WTC11 (cell line): ENCODE measurements at regions not wholly inside any gene's neighbourhood (a gene's known extent, or its start where the extent isn't known, plus 50 kb on each side); places are given as distances from the start of the nearest gene placed in this dataset.

Source experiments
- ATAC-seq: fragments of 200-7000 bp; cut with Tn5 transposase; 2 replicates; pipeline ENCODE4 v1.10.0; 2021; ENCODE audit warnings: mild to moderate bottlenecking, moderate library complexity
- CTCF ChIA-PET: fragments of 300-600 bp; sonication (Branson Sonifier 250); formaldehyde crosslinking; loops from one replicate; lab custom pipeline; 2021; ENCODE audit warnings: antibody characterized with exemption; lab: Charles Lee
- POLR2A ChIA-PET: fragments of 350-600 bp; sonication (Branson Sonifier 250); formaldehyde crosslinking; loops from one replicate; lab custom pipeline; 2021; ENCODE audit warnings: antibody characterized with exemption; lab: Charles Lee
- DNase-seq: peaks from one replicate; pipeline ENCODE4 v3.0.0; 2021; ENCODE audit warnings: low spot score
- H3K27ac Mint-ChIP-seq: 2 replicates; pipeline ENCODE4 v1.8.0; 2021; ENCODE audit warnings: mixed read lengths
- H3K27me3 Mint-ChIP-seq: 2 replicates; pipeline ENCODE4 v1.8.0; 2021; ENCODE audit warnings: low read depth, mild to moderate bottlenecking, moderate library complexity, mixed read lengths
- H3K36me3 Mint-ChIP-seq: 2 replicates; pipeline ENCODE4 v1.8.0; 2021; ENCODE audit warnings: mixed read lengths
- H3K4me1 Mint-ChIP-seq: 2 replicates; pipeline ENCODE4 v1.8.0; 2022; ENCODE audit warnings: mixed read lengths
- H3K4me3 Mint-ChIP-seq: 2 replicates; pipeline ENCODE4 v1.8.0; 2021; ENCODE audit warnings: mild to moderate bottlenecking, moderate library complexity, mixed read lengths
- H3K9me3 Mint-ChIP-seq: 2 replicates; pipeline ENCODE4 v1.8.0; 2021; ENCODE audit warnings: mixed read lengths
- ATF1 ChIP-seq: sonication (generic); formaldehyde crosslinking; IDR thresholded peaks from 2 replicates; pipeline ENCODE4 v1.8.1; 2023; ENCODE audit warnings: mild to moderate bottlenecking, moderate library complexity, missing genetic modification reagents
- CBFB ChIP-seq: sonication (generic); formaldehyde crosslinking; IDR thresholded peaks from 2 replicates; pipeline ENCODE4 v1.8.1; 2022; ENCODE audit warnings: mild to moderate bottlenecking, low read depth, missing genetic modification reagents
- CDX4 ChIP-seq: fragments of 250-450 bp; sonication (Bioruptor Pico); IDR thresholded peaks from 2 replicates; pipeline ENCODE4 v1.9.0; 2021; ENCODE audit warnings: moderate library complexity, mild to moderate bottlenecking, inconsistent platforms, borderline replicate concordance
- CREB1 ChIP-seq: sonication (generic); formaldehyde crosslinking; IDR thresholded peaks from 2 replicates; pipeline ENCODE4 v1.8.0; 2023; ENCODE audit warnings: mild to moderate bottlenecking, missing genetic modification reagents
- CREM ChIP-seq: sonication (generic); formaldehyde crosslinking; IDR thresholded peaks from 2 replicates; pipeline ENCODE4 v1.8.1; 2022; ENCODE audit warnings: mild to moderate bottlenecking, missing genetic modification reagents, moderate library complexity
- CTCF ChIP-seq: fragments of 200-600 bp; IDR thresholded peaks from 2 replicates; pipeline ENCODE4 v1.8.0; 2022; ENCODE audit warnings: antibody characterized with exemption
- E2F5 ChIP-seq: sonication (generic); formaldehyde crosslinking; IDR thresholded peaks from 2 replicates; pipeline ENCODE4 v1.8.1; 2022; ENCODE audit warnings: mild to moderate bottlenecking, moderate library complexity, missing genetic modification reagents
- KAT7 ChIP-seq: sonication (generic); formaldehyde crosslinking; IDR thresholded peaks from 2 replicates; pipeline ENCODE4 v1.8.1; 2023; ENCODE audit warnings: missing genetic modification reagents, mild to moderate bottlenecking, borderline replicate concordance
- MAX ChIP-seq: sonication (generic); formaldehyde crosslinking; IDR thresholded peaks from 2 replicates; pipeline ENCODE4 v1.8.0; 2022; ENCODE audit warnings: mild to moderate bottlenecking, missing genetic modification reagents
- MLX ChIP-seq: sonication (generic); formaldehyde crosslinking; IDR thresholded peaks from 2 replicates; pipeline ENCODE4 v1.8.1; 2023; ENCODE audit warnings: mild to moderate bottlenecking, missing genetic modification reagents, moderate library complexity
- NFATC4 ChIP-seq: fragments of 250-450 bp; sonication (Bioruptor Pico); IDR thresholded peaks from 2 replicates; pipeline ENCODE4 v1.9.0; 2021; ENCODE audit warnings: mild to moderate bottlenecking
- PRRX2 ChIP-seq: fragments of 250-450 bp; sonication (Bioruptor Pico); IDR thresholded peaks from 2 replicates; pipeline ENCODE4 v1.8.0; 2021; ENCODE audit warnings: mild to moderate bottlenecking
- SMAD3 ChIP-seq: sonication (generic); formaldehyde crosslinking; IDR thresholded peaks from 2 replicates; pipeline ENCODE4 v1.8.0; 2022; ENCODE audit warnings: missing genetic modification reagents, mild to moderate bottlenecking, borderline replicate concordance
- SMAD4 ChIP-seq: sonication (generic); formaldehyde crosslinking; IDR thresholded peaks from 2 replicates; pipeline ENCODE4 v1.8.0; 2022; ENCODE audit warnings: mild to moderate bottlenecking, missing genetic modification reagents
- SOX15 ChIP-seq: fragments of 250-450 bp; sonication (Bioruptor Pico); IDR thresholded peaks from 2 replicates; pipeline ENCODE4 v1.9.0; 2021; ENCODE audit warnings: mild to moderate bottlenecking
- ZMAT4 ChIP-seq: fragments of 250-450 bp; sonication (Bioruptor Pico); IDR thresholded peaks from 2 replicates; pipeline ENCODE4 v1.9.0; 2021; ENCODE audit warnings: mild to moderate bottlenecking
- ZNF219 ChIP-seq: sonication (generic); formaldehyde crosslinking; IDR thresholded peaks from 2 replicates; pipeline ENCODE4 v1.8.0; 2023; ENCODE audit warnings: missing genetic modification reagents, mild to moderate bottlenecking, borderline replicate concordance
- ZNF281 ChIP-seq: sonication (generic); formaldehyde crosslinking; IDR thresholded peaks from 2 replicates; pipeline ENCODE4 v1.8.0; 2023; ENCODE audit warnings: mild to moderate bottlenecking, missing genetic modification reagents
- ZNF317 ChIP-seq: sonication (generic); formaldehyde crosslinking; IDR thresholded peaks from 2 replicates; pipeline ENCODE4 v1.8.1; 2023; ENCODE audit warnings: low read depth, mild to moderate bottlenecking, moderate library complexity, missing genetic modification reagents, borderline replicate concordance
- ZNF532 ChIP-seq: fragments of 250-450 bp; sonication (Bioruptor Pico); IDR thresholded peaks from 2 replicates; pipeline ENCODE4 v1.9.0; 2021; ENCODE audit warnings: mild to moderate bottlenecking, borderline replicate concordance
- ZNF671 ChIP-seq: fragments of 250-450 bp; sonication (Bioruptor Pico); IDR thresholded peaks from 2 replicates; pipeline ENCODE4 v1.8.0; 2021; ENCODE audit warnings: mild to moderate bottlenecking

GRCh38 chr4:36485885-36486284 lies 204.5 kb downstream of the DTHD1 start:
- H3K4me1 Mint-ChIP-seq: peaks cover 9% of the 10 kb centered on the region
- TF ChIP-seq MLX (CRISPR knock-in tag) (no peak), ZNF671 (no peak), E2F5 (CRISPR knock-in tag) (no peak), SOX15 (CRISPR knock-in tag) (no peak), NFATC4 (no peak), CBFB (CRISPR knock-in tag) (no peak), CREM (CRISPR knock-in tag) (no peak), SMAD3 (CRISPR knock-in tag) (no peak), PRRX2 (CRISPR knock-in tag) (no peak), ZNF219 (no peak), KAT7 (CRISPR knock-in tag) (no peak), ZMAT4 (CRISPR knock-in tag) (no peak), ATF1 (CRISPR knock-in tag) (no peak)
- TF ChIP-seq, all 79 proteins: peak for 0
- DNase-seq: no peak
- POLR2A ChIA-PET: no interaction called here
- Mint-ChIP-seq H3K4me3 (no peak overlapping the region), H3K9me3 (no peaks in the 10 kb centered on the region), H3K27me3 (no peaks in the 10 kb centered on the region), H3K36me3 (no peaks in the 10 kb centered on the region), H3K27ac (no peak overlapping the region)
- CTCF ChIA-PET: no interaction called here
- no peak for ATAC-seq

- H3K9me3 Mint-ChIP-seq: no peaks in the 10 kb centered on the region; the same call in 1 of the 2 replicates
- ATAC-seq: no peak
- no peak for DNase-seq
- H3K36me3 Mint-ChIP-seq: no peaks in the 10 kb centered on the region
- CTCF ChIA-PET: no interaction called here
- H3K27ac Mint-ChIP-seq: no peak overlapping the region
- peaks cover 9% of the 10 kb centered on the region for H3K4me1 Mint-ChIP-seq
- no peaks in the 10 kb centered on the region for H3K27me3 Mint-ChIP-seq
- no peak overlapping the region for H3K4me3 Mint-ChIP-seq
- POLR2A ChIA-PET: no interaction called here
- TF ChIP-seq ZNF317 (CRISPR knock-in tag) (no peak), SMAD4 (CRISPR knock-in tag) (no peak)
Measured at GRCh38 chr4:36489798-36490197, 208.4 kb downstream of the DTHD1 start.

- Mint-ChIP-seq H3K36me3 (no peaks in the 10 kb centered on the region), H3K27me3 (no peaks in the 10 kb centered on the region), H3K9me3 (no peaks in the 10 kb centered on the region; the same call in 1 of the 2 replicates), H3K27ac (no peak overlapping the region), H3K4me3 (no peak overlapping the region), H3K4me1 (peaks cover 9% of the 10 kb centered on the region)
- CTCF ChIA-PET: no interaction called here
- ATAC-seq (no peak), DNase-seq (no peak)
- POLR2A ChIA-PET: no interaction called here
- TF ChIP-seq CTCF: no peak
- TF ChIP-seq CREB1 (CRISPR knock-in tag): no peak
- no peak for TF ChIP-seq CDX4 (CRISPR knock-in tag)
- no peak for TF ChIP-seq ZNF532 (CRISPR knock-in tag)
- TF ChIP-seq ZNF281: no peak
- no peak for TF ChIP-seq MAX
Measured at GRCh38 chr4:36492041-36492440, 210.6 kb downstream of the DTHD1 start.
